ENCODE measurements at regions not wholly inside any gene's neighbourhood (a gene's known extent, or its start where the extent isn't known, plus 50 kb on each side); places are given as distances from the start of the nearest gene placed in this dataset.

GRCh38 chr3:9301091-9301490 is 51.6 kb upstream of the SRGAP3 start:
- DNase-seq = no peak

- no peak for DNase-seq
These were observed 52.4 kb upstream of the SRGAP3 start for GRCh38 chr3:9301798-9302197.

GRCh38 chr3:9302425-9303181 is 53.2 kb upstream of the SRGAP3 start:
- DNase-seq = peak; percentile 69

- DNase-seq = no peak
These were observed 54.4 kb upstream of the THUMPD3 start for GRCh38 chr3:9308298-9308990.

- no peak for DNase-seq
These were observed 52.8 kb upstream of the THUMPD3 start for GRCh38 chr3:9310043-9310442.

GRCh38 chr3:9311228-9311627 is 51.6 kb upstream of the THUMPD3 start:
- no peak for DNase-seq
